H1 (cell line): ENCODE measurements at regions not wholly inside any gene's neighbourhood (a gene's known extent, or its start where the extent isn't known, plus 50 kb on each side); places are given as distances from the start of the nearest gene placed in this dataset.

ENCODE experiments used
- CTCF ChIA-PET: fragments of 300-600 bp; sonication (Branson Sonifier 250); formaldehyde crosslinking; loops from one replicate; lab custom pipeline; 2021; ENCODE audit not compliant: partially characterized antibody; lab: Charles Lee
- POLR2A ChIA-PET: fragments of 300-600 bp; sonication (Branson Sonifier 250); formaldehyde crosslinking; loops from one replicate; lab custom pipeline; 2021; ENCODE audit warnings: inconsistent platforms; ENCODE audit not compliant: partially characterized antibody; lab: Charles Lee
- DNase-seq, 2 experiments: peaks; one replicate each; pipeline versions ENCODE4 v3.0.0 to v3.0.0-alpha.2; 2010 to 2022; ENCODE audit warnings: low spot score in 2 of 2, low read depth in 1 of 2, mixed read lengths in 1 of 2
- FAIRE-seq: peaks from 2 replicates; lab custom pipeline; 2011; peaks lifted over from hg19 to GRCh38; lab: Jason Lieb, UNC
- H2AFZ ChIP-seq: 2 replicates; pipeline ENCODE4 v1.8.1; 2012; ENCODE audit warnings: low read length, inconsistent platforms
- H2AK5ac ChIP-seq: 2 replicates; pipeline ENCODE4 v1.6.1; 2013; ENCODE audit warnings: low read depth, low read length
- H2BK120ac ChIP-seq: replicated peaks from 2 replicates; pipeline ENCODE3; 2013; ENCODE audit warnings: low read depth, low read length, inconsistent platforms
- H2BK12ac ChIP-seq: 2 replicates; pipeline ENCODE4 v1.6.1; 2013; ENCODE audit warnings: low read depth, low read length
- H2BK15ac ChIP-seq: 2 replicates; pipeline ENCODE4 v1.6.1; 2013; ENCODE audit warnings: low read length
- H2BK20ac ChIP-seq: 2 replicates; pipeline ENCODE4 v1.6.1; 2013; ENCODE audit warnings: low read length
- H2BK5ac ChIP-seq: 2 replicates; pipeline ENCODE4 v1.6.1; 2013; ENCODE audit warnings: low read depth, low read length
- H3K14ac ChIP-seq: 2 replicates; pipeline ENCODE4 v1.6.1; 2013; ENCODE audit warnings: inconsistent platforms; ENCODE audit not compliant: insufficient read length
- H3K18ac ChIP-seq: 2 replicates; pipeline ENCODE4 v1.6.1; 2013; ENCODE audit warnings: low read length; ENCODE audit errors: extremely low read depth
- H3K23ac ChIP-seq: 2 replicates; pipeline ENCODE4 v1.6.1; 2013; ENCODE audit warnings: inconsistent platforms; ENCODE audit not compliant: insufficient read length
- H3K23me2 ChIP-seq: 2 replicates; pipeline ENCODE4 v1.6.1; 2013; ENCODE audit warnings: low read depth, low read length
- H3K27ac ChIP-seq: 2 replicates; pipeline ENCODE4 v1.6.1; 2011; ENCODE audit warnings: low read depth, low read length, inconsistent platforms
- H3K27me3 ChIP-seq, 4 experiments: replicated peaks in 1 of 4; 1 replicate in 1 of 4; 2 replicates in 3 of 4; pipeline versions ENCODE4 v1.6.1 to v1.8.1; 2011 to 2013; ENCODE audit warnings: low read length in 3 of 4, mild to moderate bottlenecking in 3 of 4, inconsistent platforms in 2 of 4, mixed read lengths in 2 of 4, moderate library complexity in 1 of 4; ENCODE audit not compliant: control insufficient read depth in 3 of 4, insufficient read depth in 3 of 4; ENCODE audit errors: extremely low read depth in 1 of 4
- H3K36me3 ChIP-seq, 4 experiments: 2 replicates each; pipeline versions ENCODE4 v1.6.1 to v1.8.1; 2011 to 2013; ENCODE audit warnings: mild to moderate bottlenecking in 4 of 4, low read length in 3 of 4, moderate library complexity in 2 of 4, control low read depth in 1 of 4, inconsistent platforms in 1 of 4; ENCODE audit not compliant: insufficient read depth in 4 of 4, control insufficient read depth in 2 of 4
- H3K4ac ChIP-seq: replicated peaks from 2 replicates; pipeline ENCODE3; 2013; ENCODE audit warnings: low read length, low read depth, mixed read lengths, inconsistent platforms; ENCODE audit not compliant: insufficient read length
- H3K4me1 ChIP-seq, 4 experiments: replicated peaks in 1 of 4; 1 replicate in 1 of 4; 2 replicates in 3 of 4; pipeline versions ENCODE4 v1.6.1 to v1.8.1; 2011 to 2013; ENCODE audit warnings: low read length in 3 of 4, inconsistent platforms in 2 of 4, mixed read lengths in 1 of 4; ENCODE audit not compliant: insufficient read depth in 4 of 4, control insufficient read depth in 3 of 4
- H3K4me2 ChIP-seq, 2 experiments: 2 replicates each; pipeline versions ENCODE4 v1.6.1 to v1.8.1; 2011 to 2013; ENCODE audit warnings: low read depth in 2 of 2, low read length in 2 of 2, control low read depth in 1 of 2, inconsistent platforms in 1 of 2, mild to moderate bottlenecking in 1 of 2; ENCODE audit not compliant: insufficient read depth in 1 of 2
- H3K4me3 ChIP-seq, 4 experiments: fragments of 200-600, 300-600 bp in 1 of 4; sonication (generic), shearing (Covaris generic), sonication (Bioruptor Twin) in 1 of 4; 2 replicates each; pipeline versions ENCODE4 v1.5.1 to v1.8.1; 2011 to 2016; ENCODE audit warnings: low read length in 4 of 4, low read depth in 3 of 4, control low read depth in 2 of 4, inconsistent platforms in 2 of 4, mild to moderate bottlenecking in 2 of 4, mixed read lengths in 1 of 4, moderate library complexity in 1 of 4; ENCODE audit not compliant: insufficient read depth in 2 of 4; ENCODE audit errors: extremely low read depth in 1 of 4
- H3K56ac ChIP-seq: replicated peaks from 2 replicates; pipeline ENCODE3; 2013; ENCODE audit warnings: low read depth, mild to moderate bottlenecking, mixed read lengths, low read length, inconsistent platforms; ENCODE audit not compliant: insufficient read length
- H3K79me1 ChIP-seq: 2 replicates; pipeline ENCODE4 v1.6.1; 2013; ENCODE audit warnings: low read depth, low read length, control low read depth
- H3K79me2 ChIP-seq, 2 experiments: 2 replicates each; pipeline versions ENCODE4 v1.6.1 to v1.8.1; 2012 to 2013; ENCODE audit warnings: low read length in 2 of 2, mild to moderate bottlenecking in 2 of 2, inconsistent platforms in 1 of 2; ENCODE audit not compliant: insufficient read depth in 2 of 2, control insufficient read depth in 1 of 2
- H3K9ac ChIP-seq, 4 experiments: replicated peaks in 1 of 4; 1 replicate in 1 of 4; 2 replicates in 3 of 4; pipeline versions ENCODE4 v1.6.1 to v1.8.1; 2011 to 2013; ENCODE audit warnings: low read depth in 3 of 4, low read length in 3 of 4, control low read depth in 2 of 4, mild to moderate bottlenecking in 2 of 4, moderate library complexity in 2 of 4, inconsistent platforms in 1 of 4; ENCODE audit errors: extremely low read depth in 1 of 4
- H3K9me3 ChIP-seq, 2 experiments: 2 replicates each; pipeline versions ENCODE4 v1.6.1 to v1.8.1; 2012 to 2013; ENCODE audit warnings: mild to moderate bottlenecking in 2 of 2, moderate library complexity in 2 of 2, control low read depth in 1 of 2, inconsistent platforms in 1 of 2, low read depth in 1 of 2, low read length in 1 of 2, mixed read lengths in 1 of 2; ENCODE audit not compliant: insufficient read depth in 2 of 2
- H4K20me1 ChIP-seq, 2 experiments: replicated peaks in 1 of 2; 2 replicates each; pipeline versions ENCODE3 to v1.8.1; 2011 to 2013; ENCODE audit warnings: inconsistent platforms in 2 of 2, low read length in 2 of 2, mild to moderate bottlenecking in 1 of 2; ENCODE audit not compliant: insufficient read depth in 2 of 2, control insufficient read depth in 1 of 2
- H4K5ac ChIP-seq: 2 replicates; pipeline ENCODE4 v1.6.1; 2013; ENCODE audit warnings: low read length, low read depth, mixed read lengths, inconsistent platforms; ENCODE audit not compliant: insufficient read length
- H4K8ac ChIP-seq: 2 replicates; pipeline ENCODE4 v1.8.0; 2013; ENCODE audit warnings: mild to moderate bottlenecking, moderate library complexity, low read length, inconsistent platforms; ENCODE audit not compliant: insufficient read depth; ENCODE audit errors: extremely low read depth
- H4K91ac ChIP-seq: replicated peaks from 2 replicates; pipeline ENCODE3; 2013; ENCODE audit warnings: low read length, mixed read lengths, inconsistent platforms; ENCODE audit not compliant: insufficient read length
- BCL11A ChIP-seq, 2 experiments: IDR thresholded peaks; one replicate each; pipeline ENCODE4 v1.6.1; 2011; ENCODE audit warnings: low read depth in 2 of 2, low read length in 2 of 2, mild to moderate bottlenecking in 2 of 2
- CREB1 ChIP-seq: IDR thresholded peaks from 2 replicates; pipeline ENCODE4 v1.6.1; 2012; ENCODE audit warnings: inconsistent platforms
- GABPA ChIP-seq: IDR thresholded peaks from 2 replicates; pipeline ENCODE4 v1.6.1; 2011; ENCODE audit warnings: mild to moderate bottlenecking, low read length, moderate library complexity, borderline replicate concordance; ENCODE audit not compliant: insufficient read depth
- NRF1 ChIP-seq: IDR thresholded peaks from 2 replicates; pipeline ENCODE4 v1.6.1; 2011; ENCODE audit warnings: mild to moderate bottlenecking, low read depth, low read length, improper control_type of control experiment
- SIN3A ChIP-seq, 2 experiments: IDR thresholded peaks in 1 of 2; conservative IDR thresholded peaks in 1 of 2; 2 replicates each; pipeline ENCODE4 v1.6.1; 2011 to 2012; ENCODE audit warnings: low read length in 2 of 2, improper control_type of control experiment in 1 of 2, low read depth in 1 of 2, mild to moderate bottlenecking in 1 of 2
- WGBS, 2 experiments: shearing (Covaris generic) in 1 of 2; methylation state at CpG; one replicate each; pipeline versions ENCODE4 v1.1.6 to v1.1.7; 2013 to 2015; ENCODE audit warnings: low lambda C conversion rate in 2 of 2, mixed read lengths in 2 of 2, inconsistent platforms in 1 of 2, low coverage in 1 of 2, missing lambda C conversion rate in 1 of 2; ENCODE audit not compliant: insufficient replicate concordance in 2 of 2, insufficient coverage in 1 of 2, insufficient read length in 1 of 2; ENCODE audit errors: extremely low coverage in 1 of 2, missing lambda C conversion rate in 1 of 2; 5-methylcytosine and 5-hydroxymethylcytosine counted together

DNA sequence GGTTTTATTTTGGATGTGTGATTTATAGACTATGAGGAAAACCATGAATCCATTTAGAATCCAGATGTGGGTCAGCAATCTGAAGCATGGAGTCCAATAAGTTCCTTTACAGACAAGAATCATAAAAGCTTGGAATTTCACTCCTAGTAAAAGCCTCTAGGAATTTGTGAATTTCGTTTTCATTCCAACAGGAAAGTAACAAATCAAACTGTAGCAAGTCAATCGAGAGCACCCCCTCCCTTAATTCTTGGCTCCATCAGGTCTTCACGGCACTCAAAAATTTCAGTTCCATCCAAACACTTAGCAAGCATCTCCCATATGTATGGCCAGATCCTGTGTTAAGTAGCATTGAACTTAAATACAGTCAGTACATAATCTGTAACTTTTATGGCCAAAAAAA is 143.6 kb upstream of the POU2AF2 start:
- no peaks in the 10 kb centered on the region for H3K27me3 ChIP-seq
- H3K4ac ChIP-seq = no peak overlapping the region
- ChIA-PET CTCF (no interaction called here), POLR2A (no interaction called here)
- FAIRE-seq (no peak), DNase-seq (no peak)
- no peak overlapping the region for H3K14ac ChIP-seq
- H4K20me1 ChIP-seq = no peaks in the 10 kb centered on the region
- no peak overlapping the region for H3K4me2 ChIP-seq
- no peak overlapping the region for H3K56ac ChIP-seq
- WGBS, 2 experiments = 85% methylated on average over 3 of the region's 3 CpGs; no CpG with 5 or more reads in 1 of the 2 experiments
- H2BK5ac ChIP-seq = no peak overlapping the region
- no peak overlapping the region for H2BK20ac ChIP-seq
- no peak overlapping the region for H2AK5ac ChIP-seq
- H3K9ac ChIP-seq = no peak overlapping the region
- H2BK120ac ChIP-seq = no peak overlapping the region
- H3K23ac ChIP-seq = no peak overlapping the region
- H3K36me3 ChIP-seq = no peaks in the 10 kb centered on the region
- no peak overlapping the region for H2BK12ac ChIP-seq
- no peak overlapping the region for H2AFZ ChIP-seq
- TF ChIP-seq CREB1 (no peak), SIN3A (conservative IDR thresholded peaks at IDR 0.05 in 1 of 2, IDR thresholded peaks at IDR 0.05 in 1 of 2; ENCODE audit: low read depth in 1 of 2, low read length in 2 of 2) (no peak), BCL11A (IDR thresholded peaks at IDR 0.05; ENCODE audit: low read depth in 2 of 2, low read length in 2 of 2) (no peak), NRF1 (no peak), GABPA (no peak)
- TF ChIP-seq, all 59 proteins: peak for 0
- Histone ChIP-seq H3K9me3 (no peaks in the 10 kb centered on the region), H3K4me1 (peaks cover 0 to 4% (median 0%) of the 10 kb centered on the region in 4 experiments; a peak in 1 of 7 replicates), H3K79me1 (no peaks in the 10 kb centered on the region; the same call in 1 of the 2 replicates), H4K91ac (no peak overlapping the region), H3K4me3 (no peak overlapping the region), H4K8ac (no peak overlapping the region), H3K27ac (no peak overlapping the region), H3K18ac (no peak overlapping the region), H3K79me2 (no peaks in the 10 kb centered on the region), H2BK15ac (no peak overlapping the region), H3K23me2 (no peaks in the 10 kb centered on the region), H4K5ac (no peak overlapping the region)
